Esophagus muscularis mucosa (tissue), 4 donors: ENCODE measurements at regions not wholly inside any gene's neighbourhood (a gene's known extent, or its start where the extent isn't known, plus 50 kb on each side); places are given as distances from the start of the nearest gene placed in this dataset.

Experiments
- DNase-seq: peaks from one replicate; pipeline ENCODE4 v3.0.0-alpha.2; 2017; ENCODE audit errors: extremely low spot score
- H3K27ac ChIP-seq, 4 donors: fragments of 200-600 bp; sonication (generic); replicated peaks in 1 of 4; 1 replicate in 3 of 4; 2 replicates in 1 of 4; pipeline ENCODE4 v1.5.1; 2016 to 2019; ENCODE audit warnings: mild to moderate bottlenecking in 1 of 4
- H3K27me3 ChIP-seq, 4 donors: fragments of 200-600 bp; sonication (generic); one replicate each; pipeline versions ENCODE4 v1.5.1 to v1.6.0; 2016 to 2019
- H3K36me3 ChIP-seq, 4 donors: fragments of 200-600 bp; sonication (generic); one replicate each; pipeline ENCODE4 v1.5.1; 2016 to 2019
- H3K4me1 ChIP-seq, 4 donors: fragments of 200-600 bp; sonication (generic); one replicate each; pipeline ENCODE4 v1.5.1; 2016 to 2019
- H3K4me3 ChIP-seq, 4 donors: fragments of 200-600 bp; sonication (generic); 1 replicate in 2 of 4; 2 replicates in 2 of 4; pipeline ENCODE4 v1.5.1; 2016 to 2019; ENCODE audit warnings: mild to moderate bottlenecking in 4 of 4, moderate library complexity in 1 of 4
- H3K9me3 ChIP-seq, 4 donors: fragments of 200-600 bp; sonication (generic); 1 replicate in 3 of 4; 2 replicates in 1 of 4; pipeline ENCODE4 v1.5.1; 2016 to 2019
- CTCF ChIP-seq, 3 experiments: fragments of 200-600 bp in 2 of 3; fragments of 450-650 bp in 1 of 3; sonication (generic) in 2 of 3; IDR thresholded peaks; one replicate each; pipeline ENCODE4 v1.5.1; 2017 to 2019; ENCODE audit warnings: antibody characterized with exemption in 3 of 3, mild to moderate bottlenecking in 2 of 3, moderate library complexity in 1 of 3
- EP300 ChIP-seq: sonication (generic); formaldehyde crosslinking; IDR thresholded peaks from one replicate; pipeline ENCODE4 v1.6.1; 2017; ENCODE audit warnings: antibody characterized with exemption
- POLR2A ChIP-seq: fragments of 450-650 bp; IDR thresholded peaks from one replicate; pipeline ENCODE4 v1.6.1; 2017; ENCODE audit warnings: antibody characterized with exemption, moderate library complexity, mild to moderate bottlenecking, low read depth
- POLR2AphosphoS5 ChIP-seq, 2 donors: sonication (generic); formaldehyde crosslinking; IDR thresholded peaks; one replicate each; pipeline ENCODE4 v1.6.1; 2017; ENCODE audit warnings: antibody characterized with exemption in 2 of 2
- WGBS: methylation state at CpG from one replicate; pipeline ENCODE4 v1.1.5; 2018; 5-methylcytosine and 5-hydroxymethylcytosine counted together
- intact Hi-C: fragments of 100-400 bp; cut with DNase I; formaldehyde crosslinking; loops from one replicate; pipeline ENCODE4 v1.15.1; 2023

- 92% methylated on average over 1 of the region's 1 CpG for WGBS
- no peaks in the 10 kb centered on the region for H3K36me3 ChIP-seq
- intact Hi-C loops: no loop called here
These were observed 239.1 kb downstream of the MTX2 start for GRCh38 chr2:176508374-176508773.

GRCh38 chr2:176508984-176509740, 239.9 kb downstream of the MTX2 start:
- TF ChIP-seq POLR2A: no peak
- TF ChIP-seq CTCF (IDR thresholded peaks at IDR 0.05): no peak
- TF ChIP-seq EP300: no peak
- no peak for TF ChIP-seq POLR2AphosphoS5 (IDR thresholded peaks at IDR 0.05)
- H3K36me3 ChIP-seq: no peaks in the 10 kb centered on the region
- H3K27ac ChIP-seq: no peak overlapping the region
- no peaks in the 10 kb centered on the region for H3K4me1 ChIP-seq
- H3K9me3 ChIP-seq: no peaks in the 10 kb centered on the region
- intact Hi-C loops: no loop called here
- WGBS: 75% methylated on average over 5 of the region's 5 CpGs
- DNase-seq: no peak
- H3K27me3 ChIP-seq: no peaks in the 10 kb centered on the region
- no peak overlapping the region for H3K4me3 ChIP-seq

More at GRCh38 chr2:176508374-176508773, 239.1 kb downstream of the MTX2 start:
- Histone ChIP-seq H3K27ac (no peak overlapping the region), H3K4me3 (no peak overlapping the region), H3K4me1 (no peaks in the 10 kb centered on the region), H3K27me3 (no peaks in the 10 kb centered on the region), H3K9me3 (no peaks in the 10 kb centered on the region)
- TF ChIP-seq POLR2A (no peak), POLR2AphosphoS5 (IDR thresholded peaks at IDR 0.05) (no peak), CTCF (IDR thresholded peaks at IDR 0.05) (no peak), EP300 (no peak)
- no peak for DNase-seq

GRCh38 chr2:176514276-176514675, 245.0 kb downstream of the MTX2 start:
- no peak overlapping the region for H3K27ac ChIP-seq
- 69% methylated on average over 5 of the region's 5 CpGs for WGBS
- DNase-seq: no peak
- no peak for TF ChIP-seq POLR2AphosphoS5 (IDR thresholded peaks at IDR 0.05)
- no peak for TF ChIP-seq CTCF (IDR thresholded peaks at IDR 0.05)
- no peak for TF ChIP-seq POLR2A
- TF ChIP-seq EP300: no peak
- intact Hi-C loops: no loop called here
- H3K36me3 ChIP-seq: no peaks in the 10 kb centered on the region
- H3K9me3 ChIP-seq: no peaks in the 10 kb centered on the region
- no peak overlapping the region for H3K4me3 ChIP-seq
- no peaks in the 10 kb centered on the region for H3K27me3 ChIP-seq
- H3K4me1 ChIP-seq: peaks cover 0 to 3% (median 0%) of the 10 kb centered on the region in 4 donors

- peaks cover 0 to 7% (median 0%) of the 10 kb centered on the region in 4 donors for H3K4me1 ChIP-seq
- no peak overlapping the region for H3K27ac ChIP-seq
- H3K4me3 ChIP-seq: no peak overlapping the region
- intact Hi-C loops: no loop called here
- 89% methylated on average over 6 of the region's 6 CpGs for WGBS
- TF ChIP-seq POLR2A (no peak), EP300 (no peak), POLR2AphosphoS5 (IDR thresholded peaks at IDR 0.05) (no peak), CTCF (IDR thresholded peaks at IDR 0.05) (no peak)
- H3K36me3 ChIP-seq: no peaks in the 10 kb centered on the region
- no peaks in the 10 kb centered on the region for H3K9me3 ChIP-seq
- no peak for DNase-seq
- H3K27me3 ChIP-seq: no peaks in the 10 kb centered on the region
These were observed 245.7 kb downstream of the MTX2 start for GRCh38 chr2:176514805-176515500.
